Right atrium auricular region (tissue), 2 donors: ENCODE measurements at regions not wholly inside any gene's neighbourhood (a gene's known extent, or its start where the extent isn't known, plus 50 kb on each side); places are given as distances from the start of the nearest gene placed in this dataset.

ENCODE experiments used
- DNase-seq: peaks from one replicate; pipeline ENCODE4 v3.0.0-alpha.2; 2019; ENCODE audit warnings: low spot score
- H3K27ac ChIP-seq, 2 donors: fragments of 200-600 bp; sonication (generic); 1 replicate in 1 of 2; 2 replicates in 1 of 2; pipeline ENCODE4 v1.5.1; 2016 to 2019
- H3K27me3 ChIP-seq, 2 donors: fragments of 200-600 bp; sonication (generic); one replicate each; pipeline versions ENCODE4 v1.5.1 to v1.6.0; 2017 to 2019
- H3K36me3 ChIP-seq: fragments of 200-600 bp; sonication (generic); one replicate; pipeline ENCODE4 v1.5.1; 2016
- H3K4me1 ChIP-seq, 2 donors: fragments of 200-600 bp; sonication (generic); one replicate each; pipeline versions ENCODE4 v1.5.1 to v1.6.0; 2017 to 2019
- H3K4me3 ChIP-seq, 2 donors: fragments of 200-600 bp; sonication (generic); 1 replicate in 1 of 2; 2 replicates in 1 of 2; pipeline ENCODE4 v1.5.1; 2017 to 2019; ENCODE audit warnings: mild to moderate bottlenecking in 1 of 2, moderate library complexity in 1 of 2
- H3K9me3 ChIP-seq, 2 donors: fragments of 200-600 bp; sonication (generic); one replicate each; pipeline ENCODE4 v1.5.1; 2019
- CTCF ChIP-seq, 2 donors: fragments of 200-600 bp; sonication (generic); IDR thresholded peaks; one replicate each; pipeline ENCODE4 v1.5.1; 2019; ENCODE audit warnings: antibody characterized with exemption in 2 of 2

- peaks cover 0 to 3% of the 10 kb centered on the region in 2 donors for H3K4me1 ChIP-seq
- H3K36me3 ChIP-seq, result no peaks in the 10 kb centered on the region
- no peaks in the 10 kb centered on the region for H3K9me3 ChIP-seq
- no peak overlapping the region for H3K27ac ChIP-seq
- TF ChIP-seq CTCF (IDR thresholded peaks at IDR 0.05), result no peak
- H3K4me3 ChIP-seq, result no peak overlapping the region
- DNase-seq, result no peak
- H3K27me3 ChIP-seq, result no peaks in the 10 kb centered on the region
These were observed 541.2 kb downstream of the BUD13 start for GRCh38 chr11:116231543-116231942.

DNA sequence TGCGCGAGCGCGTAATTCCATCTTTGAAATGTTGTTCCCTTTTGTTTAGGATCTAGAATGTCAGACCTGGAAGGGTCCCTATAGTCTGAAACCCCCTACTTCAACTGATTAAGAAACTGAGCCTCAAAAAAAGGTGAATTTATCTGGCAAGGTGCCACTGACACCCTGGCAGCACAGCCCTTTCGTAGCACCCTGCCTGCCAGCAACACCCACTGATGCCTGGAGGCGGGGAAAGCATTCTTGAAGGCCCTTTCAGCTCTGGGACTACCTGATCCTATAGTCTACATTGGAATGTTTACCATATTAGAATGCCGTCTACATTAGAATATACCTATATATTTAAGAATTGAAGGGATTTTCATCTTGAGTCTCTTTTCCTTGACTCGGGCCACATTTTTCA is 542.3 kb downstream of the BUD13 start:
- Histone ChIP-seq H3K4me1 (peaks cover 0 to 3% of the 10 kb centered on the region in 2 donors), H3K36me3 (no peaks in the 10 kb centered on the region), H3K4me3 (no peak overlapping the region), H3K27ac (no peak overlapping the region), H3K27me3 (no peaks in the 10 kb centered on the region), H3K9me3 (no peaks in the 10 kb centered on the region)
- no peak for DNase-seq
- no peak for TF ChIP-seq CTCF (IDR thresholded peaks at IDR 0.05)

- TF ChIP-seq CTCF (IDR thresholded peaks at IDR 0.05), result no peak
- Histone ChIP-seq H3K4me3 (no peak overlapping the region), H3K4me1 (peaks cover 0 to 3% of the 10 kb centered on the region in 2 donors)
These were observed 543.4 kb downstream of the BUD13 start for GRCh38 chr11:116229236-116229970.

DNA sequence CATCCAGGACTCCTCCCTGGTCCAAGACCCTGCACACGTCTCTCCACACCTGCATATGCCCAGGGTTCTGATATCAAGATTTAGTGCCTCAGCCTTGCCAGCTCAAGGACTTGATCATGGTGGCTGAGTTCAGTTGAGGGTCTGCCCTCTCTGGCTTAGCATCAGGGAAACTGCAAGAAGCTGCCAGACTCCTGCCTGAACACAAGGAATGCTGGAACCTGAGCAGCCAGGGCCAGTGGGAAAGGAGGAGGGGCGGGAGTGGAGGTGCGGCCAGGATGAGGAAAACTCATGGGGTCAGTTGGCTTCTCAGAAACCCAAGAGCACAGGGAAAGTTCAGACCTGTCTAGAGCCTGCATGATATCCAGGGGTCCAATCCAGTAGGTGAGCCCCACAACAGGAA is 546.1 kb downstream of the BUD13 start:
- Histone ChIP-seq H3K36me3 (no peaks in the 10 kb centered on the region), H3K9me3 (no peaks in the 10 kb centered on the region), H3K27ac (no peak overlapping the region), H3K4me3 (no peak overlapping the region), H3K4me1 (no peaks in the 10 kb centered on the region), H3K27me3 (no peaks in the 10 kb centered on the region)
- TF ChIP-seq CTCF (IDR thresholded peaks at IDR 0.05), result no peak
- DNase-seq, result no peak

More at GRCh38 chr11:116229236-116229970, 543.4 kb downstream of the BUD13 start:
- DNase-seq, result no peak
- Histone ChIP-seq H3K9me3 (no peaks in the 10 kb centered on the region), H3K27me3 (no peaks in the 10 kb centered on the region), H3K27ac (no peak overlapping the region), H3K36me3 (no peaks in the 10 kb centered on the region)

GRCh38 chr11:116225784-116226585 is 546.8 kb downstream of the BUD13 start:
- no peaks in the 10 kb centered on the region for H3K27me3 ChIP-seq
- H3K4me1 ChIP-seq, result no peaks in the 10 kb centered on the region
- no peaks in the 10 kb centered on the region for H3K9me3 ChIP-seq
- TF ChIP-seq CTCF (IDR thresholded peaks at IDR 0.05), result no peak
- no peak overlapping the region for H3K4me3 ChIP-seq
- H3K27ac ChIP-seq, result no peak overlapping the region
- no peak for DNase-seq
- H3K36me3 ChIP-seq, result no peaks in the 10 kb centered on the region
